H1 (cell line): ENCODE measurements at regions not wholly inside any gene's neighbourhood (a gene's known extent, or its start where the extent isn't known, plus 50 kb on each side); places are given as distances from the start of the nearest gene placed in this dataset.

Source experiments
- CTCF ChIA-PET: fragments of 300-600 bp; sonication (Branson Sonifier 250); formaldehyde crosslinking; loops from one replicate; lab custom pipeline; 2021; ENCODE audit not compliant: partially characterized antibody; lab: Charles Lee
- POLR2A ChIA-PET: fragments of 300-600 bp; sonication (Branson Sonifier 250); formaldehyde crosslinking; loops from one replicate; lab custom pipeline; 2021; ENCODE audit warnings: inconsistent platforms; ENCODE audit not compliant: partially characterized antibody; lab: Charles Lee
- DNase-seq, 2 experiments: peaks; one replicate each; pipeline versions ENCODE4 v3.0.0 to v3.0.0-alpha.2; 2010 to 2022; ENCODE audit warnings: low spot score in 2 of 2, low read depth in 1 of 2, mixed read lengths in 1 of 2
- FAIRE-seq: peaks from 2 replicates; lab custom pipeline; 2011; peaks lifted over from hg19 to GRCh38; lab: Jason Lieb, UNC
- H2AFZ ChIP-seq: 2 replicates; pipeline ENCODE4 v1.8.1; 2012; ENCODE audit warnings: low read length, inconsistent platforms
- H2AK5ac ChIP-seq: 2 replicates; pipeline ENCODE4 v1.6.1; 2013; ENCODE audit warnings: low read depth, low read length
- H2BK120ac ChIP-seq: replicated peaks from 2 replicates; pipeline ENCODE3; 2013; ENCODE audit warnings: low read depth, low read length, inconsistent platforms
- H2BK12ac ChIP-seq: 2 replicates; pipeline ENCODE4 v1.6.1; 2013; ENCODE audit warnings: low read depth, low read length
- H2BK15ac ChIP-seq: 2 replicates; pipeline ENCODE4 v1.6.1; 2013; ENCODE audit warnings: low read length
- H2BK20ac ChIP-seq: 2 replicates; pipeline ENCODE4 v1.6.1; 2013; ENCODE audit warnings: low read length
- H2BK5ac ChIP-seq: 2 replicates; pipeline ENCODE4 v1.6.1; 2013; ENCODE audit warnings: low read depth, low read length
- H3K14ac ChIP-seq: 2 replicates; pipeline ENCODE4 v1.6.1; 2013; ENCODE audit warnings: inconsistent platforms; ENCODE audit not compliant: insufficient read length
- H3K18ac ChIP-seq: 2 replicates; pipeline ENCODE4 v1.6.1; 2013; ENCODE audit warnings: low read length; ENCODE audit errors: extremely low read depth
- H3K23ac ChIP-seq: 2 replicates; pipeline ENCODE4 v1.6.1; 2013; ENCODE audit warnings: inconsistent platforms; ENCODE audit not compliant: insufficient read length
- H3K23me2 ChIP-seq: 2 replicates; pipeline ENCODE4 v1.6.1; 2013; ENCODE audit warnings: low read depth, low read length
- H3K27ac ChIP-seq: 2 replicates; pipeline ENCODE4 v1.6.1; 2011; ENCODE audit warnings: low read depth, low read length, inconsistent platforms
- H3K27me3 ChIP-seq, 4 experiments: replicated peaks in 1 of 4; 1 replicate in 1 of 4; 2 replicates in 3 of 4; pipeline versions ENCODE4 v1.6.1 to v1.8.1; 2011 to 2013; ENCODE audit warnings: low read length in 3 of 4, mild to moderate bottlenecking in 3 of 4, inconsistent platforms in 2 of 4, mixed read lengths in 2 of 4, moderate library complexity in 1 of 4; ENCODE audit not compliant: control insufficient read depth in 3 of 4, insufficient read depth in 3 of 4; ENCODE audit errors: extremely low read depth in 1 of 4
- H3K36me3 ChIP-seq, 4 experiments: 2 replicates each; pipeline versions ENCODE4 v1.6.1 to v1.8.1; 2011 to 2013; ENCODE audit warnings: mild to moderate bottlenecking in 4 of 4, low read length in 3 of 4, moderate library complexity in 2 of 4, control low read depth in 1 of 4, inconsistent platforms in 1 of 4; ENCODE audit not compliant: insufficient read depth in 4 of 4, control insufficient read depth in 2 of 4
- H3K4ac ChIP-seq: replicated peaks from 2 replicates; pipeline ENCODE3; 2013; ENCODE audit warnings: low read length, low read depth, mixed read lengths, inconsistent platforms; ENCODE audit not compliant: insufficient read length
- H3K4me1 ChIP-seq, 4 experiments: replicated peaks in 1 of 4; 1 replicate in 1 of 4; 2 replicates in 3 of 4; pipeline versions ENCODE4 v1.6.1 to v1.8.1; 2011 to 2013; ENCODE audit warnings: low read length in 3 of 4, inconsistent platforms in 2 of 4, mixed read lengths in 1 of 4; ENCODE audit not compliant: insufficient read depth in 4 of 4, control insufficient read depth in 3 of 4
- H3K4me2 ChIP-seq, 2 experiments: 2 replicates each; pipeline versions ENCODE4 v1.6.1 to v1.8.1; 2011 to 2013; ENCODE audit warnings: low read depth in 2 of 2, low read length in 2 of 2, control low read depth in 1 of 2, inconsistent platforms in 1 of 2, mild to moderate bottlenecking in 1 of 2; ENCODE audit not compliant: insufficient read depth in 1 of 2
- H3K4me3 ChIP-seq, 4 experiments: fragments of 200-600, 300-600 bp in 1 of 4; sonication (generic), shearing (Covaris generic), sonication (Bioruptor Twin) in 1 of 4; 2 replicates each; pipeline versions ENCODE4 v1.5.1 to v1.8.1; 2011 to 2016; ENCODE audit warnings: low read length in 4 of 4, low read depth in 3 of 4, control low read depth in 2 of 4, inconsistent platforms in 2 of 4, mild to moderate bottlenecking in 2 of 4, mixed read lengths in 1 of 4, moderate library complexity in 1 of 4; ENCODE audit not compliant: insufficient read depth in 2 of 4; ENCODE audit errors: extremely low read depth in 1 of 4
- H3K56ac ChIP-seq: replicated peaks from 2 replicates; pipeline ENCODE3; 2013; ENCODE audit warnings: low read depth, mild to moderate bottlenecking, mixed read lengths, low read length, inconsistent platforms; ENCODE audit not compliant: insufficient read length
- H3K79me1 ChIP-seq: 2 replicates; pipeline ENCODE4 v1.6.1; 2013; ENCODE audit warnings: low read depth, low read length, control low read depth
- H3K79me2 ChIP-seq, 2 experiments: 2 replicates each; pipeline versions ENCODE4 v1.6.1 to v1.8.1; 2012 to 2013; ENCODE audit warnings: low read length in 2 of 2, mild to moderate bottlenecking in 2 of 2, inconsistent platforms in 1 of 2; ENCODE audit not compliant: insufficient read depth in 2 of 2, control insufficient read depth in 1 of 2
- H3K9ac ChIP-seq, 4 experiments: replicated peaks in 1 of 4; 1 replicate in 1 of 4; 2 replicates in 3 of 4; pipeline versions ENCODE4 v1.6.1 to v1.8.1; 2011 to 2013; ENCODE audit warnings: low read depth in 3 of 4, low read length in 3 of 4, control low read depth in 2 of 4, mild to moderate bottlenecking in 2 of 4, moderate library complexity in 2 of 4, inconsistent platforms in 1 of 4; ENCODE audit errors: extremely low read depth in 1 of 4
- H3K9me3 ChIP-seq, 2 experiments: 2 replicates each; pipeline versions ENCODE4 v1.6.1 to v1.8.1; 2012 to 2013; ENCODE audit warnings: mild to moderate bottlenecking in 2 of 2, moderate library complexity in 2 of 2, control low read depth in 1 of 2, inconsistent platforms in 1 of 2, low read depth in 1 of 2, low read length in 1 of 2, mixed read lengths in 1 of 2; ENCODE audit not compliant: insufficient read depth in 2 of 2
- H4K20me1 ChIP-seq, 2 experiments: replicated peaks in 1 of 2; 2 replicates each; pipeline versions ENCODE3 to v1.8.1; 2011 to 2013; ENCODE audit warnings: inconsistent platforms in 2 of 2, low read length in 2 of 2, mild to moderate bottlenecking in 1 of 2; ENCODE audit not compliant: insufficient read depth in 2 of 2, control insufficient read depth in 1 of 2
- H4K5ac ChIP-seq: 2 replicates; pipeline ENCODE4 v1.6.1; 2013; ENCODE audit warnings: low read length, low read depth, mixed read lengths, inconsistent platforms; ENCODE audit not compliant: insufficient read length
- H4K8ac ChIP-seq: 2 replicates; pipeline ENCODE4 v1.8.0; 2013; ENCODE audit warnings: mild to moderate bottlenecking, moderate library complexity, low read length, inconsistent platforms; ENCODE audit not compliant: insufficient read depth; ENCODE audit errors: extremely low read depth
- H4K91ac ChIP-seq: replicated peaks from 2 replicates; pipeline ENCODE3; 2013; ENCODE audit warnings: low read length, mixed read lengths, inconsistent platforms; ENCODE audit not compliant: insufficient read length
- ASH2L ChIP-seq: fragments of 200-600, 300-600 bp; sonication (generic); IDR thresholded peaks from one replicate; pipeline ENCODE4 v1.7.1; 2017; ENCODE audit warnings: low read length
- CREB1 ChIP-seq: IDR thresholded peaks from 2 replicates; pipeline ENCODE4 v1.6.1; 2012; ENCODE audit warnings: inconsistent platforms
- CTCF ChIP-seq, 3 experiments: IDR thresholded peaks; 1 replicate in 2 of 3; 2 replicates in 1 of 3; pipeline versions ENCODE4 v1.5.1 to v1.6.1; 2011; ENCODE audit warnings: low read length in 3 of 3, mild to moderate bottlenecking in 3 of 3, inconsistent platforms in 2 of 3, low read depth in 1 of 3, moderate library complexity in 1 of 3; ENCODE audit not compliant: insufficient read depth in 1 of 3; ENCODE audit errors: control extremely low read depth in 1 of 3
- EGR1 ChIP-seq: IDR thresholded peaks from 2 replicates; pipeline ENCODE4 v1.6.1; 2011; ENCODE audit warnings: low read depth, low read length, borderline replicate concordance
- EP300 ChIP-seq, 2 experiments: IDR thresholded peaks; 1 replicate in 1 of 2; 2 replicates in 1 of 2; pipeline ENCODE4 v1.6.1; 2011 to 2012; ENCODE audit warnings: low read depth in 2 of 2, low read length in 2 of 2, mild to moderate bottlenecking in 2 of 2, borderline replicate concordance in 1 of 2, inconsistent platforms in 1 of 2, moderate library complexity in 1 of 2
- GTF2F1 ChIP-seq: IDR thresholded peaks from 2 replicates; pipeline ENCODE4 v1.6.1; 2012; ENCODE audit warnings: low read depth, low read length, improper control_type of control experiment, borderline replicate concordance
- HDAC6 ChIP-seq: IDR thresholded peaks from one replicate; pipeline ENCODE4 v1.7.1; 2012; ENCODE audit warnings: low read depth, mild to moderate bottlenecking, inconsistent platforms, low read length, moderate library complexity
- JUND ChIP-seq: IDR thresholded peaks from 2 replicates; pipeline ENCODE4 v1.6.1; 2011; ENCODE audit warnings: mild to moderate bottlenecking, improper control_type of control experiment, low read length
- KDM4A ChIP-seq: IDR thresholded peaks from one replicate; pipeline ENCODE4 v1.7.1; 2012; ENCODE audit warnings: low read depth, mild to moderate bottlenecking, moderate library complexity, low read length, inconsistent platforms; ENCODE audit not compliant: severe bottlenecking
- RAD21 ChIP-seq, 2 experiments: IDR thresholded peaks in 1 of 2; conservative IDR thresholded peaks in 1 of 2; 2 replicates each; pipeline ENCODE4 v1.6.1; 2011; ENCODE audit warnings: low read depth in 2 of 2, low read length in 2 of 2, improper control_type of control experiment in 1 of 2, inconsistent platforms in 1 of 2, mild to moderate bottlenecking in 1 of 2, moderate library complexity in 1 of 2
- RFX5 ChIP-seq: IDR thresholded peaks from 2 replicates; pipeline ENCODE4 v1.6.1; 2011; ENCODE audit warnings: low read depth, low read length, improper control_type of control experiment, borderline replicate concordance
- WGBS, 2 experiments: shearing (Covaris generic) in 1 of 2; methylation state at CpG; one replicate each; pipeline versions ENCODE4 v1.1.6 to v1.1.7; 2013 to 2015; ENCODE audit warnings: low lambda C conversion rate in 2 of 2, mixed read lengths in 2 of 2, inconsistent platforms in 1 of 2, low coverage in 1 of 2, missing lambda C conversion rate in 1 of 2; ENCODE audit not compliant: insufficient replicate concordance in 2 of 2, insufficient coverage in 1 of 2, insufficient read length in 1 of 2; ENCODE audit errors: extremely low coverage in 1 of 2, missing lambda C conversion rate in 1 of 2; 5-methylcytosine and 5-hydroxymethylcytosine counted together

- H4K91ac ChIP-seq = no peak overlapping the region
- no peak overlapping the region for H2BK5ac ChIP-seq
- H3K18ac ChIP-seq = no peak overlapping the region
- H3K79me1 ChIP-seq = no peaks in the 10 kb centered on the region
- ChIA-PET CTCF (no interaction called here), POLR2A (no interaction called here)
- no peak overlapping the region for H3K4ac ChIP-seq
- H2AK5ac ChIP-seq = no peak overlapping the region
- H3K9me3 ChIP-seq = no peaks in the 10 kb centered on the region
- no peak overlapping the region for H3K4me2 ChIP-seq
- H3K23me2 ChIP-seq = no peaks in the 10 kb centered on the region; the same call in 1 of the 2 replicates
- no peaks in the 10 kb centered on the region for H3K27me3 ChIP-seq
- H3K27ac ChIP-seq = no peak overlapping the region
- no peaks in the 10 kb centered on the region for H4K20me1 ChIP-seq
- H3K4me3 ChIP-seq = no peak overlapping the region
- no peak overlapping the region for H3K14ac ChIP-seq
- no peak overlapping the region for H2AFZ ChIP-seq
- H3K79me2 ChIP-seq = no peaks in the 10 kb centered on the region
- DNase-seq = no peak
- no peak overlapping the region for H3K9ac ChIP-seq
- no peak for FAIRE-seq
- no peak overlapping the region for H3K23ac ChIP-seq
- no peaks in the 10 kb centered on the region for H3K4me1 ChIP-seq
- no peak overlapping the region for H2BK20ac ChIP-seq
- no peak overlapping the region for H2BK12ac ChIP-seq
- no peak overlapping the region for H4K8ac ChIP-seq
- WGBS, 2 experiments = 84% methylated on average over 6 of the region's 6 CpGs; no CpG with 5 or more reads in 1 of the 2 experiments
- H2BK15ac ChIP-seq = no peak overlapping the region
- no peak overlapping the region for H2BK120ac ChIP-seq
- H4K5ac ChIP-seq = no peak overlapping the region
- H3K36me3 ChIP-seq = no peaks in the 10 kb centered on the region
- no peak overlapping the region for H3K56ac ChIP-seq
- no peak for TF ChIP-seq RFX5
- TF ChIP-seq KDM4A = no peak
- TF ChIP-seq EGR1 = no peak
- no peak for TF ChIP-seq RAD21 (IDR thresholded peaks at IDR 0.05 in 1 of 2, conservative IDR thresholded peaks at IDR 0.05 in 1 of 2; ENCODE audit: low read depth in 2 of 2, low read length in 2 of 2)
- TF ChIP-seq HDAC6 = no peak
- no peak for TF ChIP-seq EP300 (IDR thresholded peaks at IDR 0.05; ENCODE audit: borderline replicate concordance in 1 of 2, low read depth in 2 of 2, low read length in 2 of 2)
- no peak for TF ChIP-seq CTCF (IDR thresholded peaks at IDR 0.05; ENCODE audit: control extremely low read depth in 1 of 3, insufficient read depth in 1 of 3, low read depth in 1 of 3, low read length in 3 of 3)
- no peak for TF ChIP-seq GTF2F1
- no peak for TF ChIP-seq CREB1
- no peak for TF ChIP-seq ASH2L
- TF ChIP-seq JUND = no peak
Measured at GRCh38 chr2:226270285-226271058, 529.1 kb downstream of the IRS1 start.
